GM12873 (cell line): ENCODE measurements at regions not wholly inside any gene's neighbourhood (a gene's known extent, or its start where the extent isn't known, plus 50 kb on each side); places are given as distances from the start of the nearest gene placed in this dataset.

Experiments used
- TF ChIP-seq, protein P1 (sequence below): IDR thresholded peaks from 2 replicates; pipeline ENCODE4 v1.5.1; 2012; ENCODE audit warnings: low read depth, mild to moderate bottlenecking, moderate library complexity, low read length, control low read depth; ENCODE audit not compliant: insufficient read depth; ENCODE audit errors: missing control alignments

DNA sequence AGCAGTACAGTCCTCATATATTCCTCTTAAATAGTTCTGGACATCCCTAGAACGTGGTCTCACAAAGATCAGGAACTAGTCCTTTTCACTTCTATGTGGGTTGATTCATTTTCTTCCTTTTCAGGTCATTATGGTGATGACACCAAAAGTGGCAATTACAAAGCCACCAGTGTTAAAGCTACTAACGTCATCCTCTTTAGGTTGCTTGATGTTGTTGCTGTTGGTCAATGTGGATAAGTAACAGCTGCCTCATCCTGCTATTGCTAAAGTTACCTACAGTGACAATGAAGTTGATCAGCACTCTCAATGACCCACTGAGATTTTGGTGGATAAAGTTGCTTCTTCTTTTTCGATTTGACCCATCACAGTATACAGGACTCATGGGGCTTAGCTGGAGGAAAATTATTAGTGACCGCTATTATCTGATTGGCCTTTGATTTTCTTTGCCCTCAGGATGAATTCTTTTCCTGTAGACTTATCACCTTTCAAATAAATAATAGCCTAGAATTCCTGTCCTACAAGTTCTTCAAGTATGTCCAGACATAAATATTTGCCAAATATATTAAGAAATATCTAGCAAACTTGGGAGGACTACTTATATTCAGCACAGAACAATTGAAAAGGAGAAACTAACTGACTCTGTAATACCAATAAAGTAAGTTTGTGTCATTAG, 54.0 kb upstream of the ATP2B1 start:
- TF ChIP-seq, protein P1, sequence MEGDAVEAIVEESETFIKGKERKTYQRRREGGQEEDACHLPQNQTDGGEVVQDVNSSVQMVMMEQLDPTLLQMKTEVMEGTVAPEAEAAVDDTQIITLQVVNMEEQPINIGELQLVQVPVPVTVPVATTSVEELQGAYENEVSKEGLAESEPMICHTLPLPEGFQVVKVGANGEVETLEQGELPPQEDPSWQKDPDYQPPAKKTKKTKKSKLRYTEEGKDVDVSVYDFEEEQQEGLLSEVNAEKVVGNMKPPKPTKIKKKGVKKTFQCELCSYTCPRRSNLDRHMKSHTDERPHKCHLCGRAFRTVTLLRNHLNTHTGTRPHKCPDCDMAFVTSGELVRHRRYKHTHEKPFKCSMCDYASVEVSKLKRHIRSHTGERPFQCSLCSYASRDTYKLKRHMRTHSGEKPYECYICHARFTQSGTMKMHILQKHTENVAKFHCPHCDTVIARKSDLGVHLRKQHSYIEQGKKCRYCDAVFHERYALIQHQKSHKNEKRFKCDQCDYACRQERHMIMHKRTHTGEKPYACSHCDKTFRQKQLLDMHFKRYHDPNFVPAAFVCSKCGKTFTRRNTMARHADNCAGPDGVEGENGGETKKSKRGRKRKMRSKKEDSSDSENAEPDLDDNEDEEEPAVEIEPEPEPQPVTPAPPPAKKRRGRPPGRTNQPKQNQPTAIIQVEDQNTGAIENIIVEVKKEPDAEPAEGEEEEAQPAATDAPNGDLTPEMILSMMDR = no peak

DNA sequence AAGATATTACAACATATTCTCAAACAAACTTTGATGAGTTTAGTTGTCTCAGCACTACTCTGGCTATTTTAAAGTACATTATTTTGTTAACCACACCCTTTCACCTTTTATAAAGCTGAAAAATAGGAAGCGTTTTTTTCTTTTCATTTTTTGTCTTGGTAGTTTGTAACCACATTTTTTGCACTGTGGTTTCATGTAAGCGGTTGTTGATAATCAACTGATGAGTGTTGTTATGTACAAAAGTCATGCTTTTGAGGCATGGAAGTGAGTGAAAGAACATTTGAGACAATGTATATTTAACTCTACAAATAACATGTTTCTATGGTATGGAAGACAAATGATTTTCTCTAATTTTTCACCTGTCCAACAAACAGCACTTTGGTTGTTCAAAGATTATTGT, 52.1 kb upstream of the ATP2B1 start:
- TF ChIP-seq, protein P1 = no peak
